Mesodermal cell (in vitro differentiated cells): ENCODE measurements at regions not wholly inside any gene's neighbourhood (a gene's known extent, or its start where the extent isn't known, plus 50 kb on each side); places are given as distances from the start of the nearest gene placed in this dataset.
A peak's percentile ranks its signal among the peaks of the same experiment; 100 is the strongest.

Experiments
- H3K27ac ChIP-seq: 2 replicates; pipeline ENCODE4 v1.7.0; 2013; ENCODE audit warnings: mild to moderate bottlenecking, low read depth, low read length, moderate library complexity; ENCODE audit not compliant: severe bottlenecking
- H3K36me3 ChIP-seq: 2 replicates; pipeline ENCODE4 v1.7.1; 2013; ENCODE audit warnings: mild to moderate bottlenecking, low read length, moderate library complexity; ENCODE audit not compliant: control insufficient read depth, insufficient read depth
- H3K4me1 ChIP-seq: one replicate; pipeline ENCODE4 v1.7.1; 2013; ENCODE audit warnings: mild to moderate bottlenecking, low read length; ENCODE audit not compliant: insufficient read depth, control insufficient read depth, poor library complexity, severe bottlenecking
- H3K4me3 ChIP-seq: 2 replicates; pipeline ENCODE4 v1.7.0; 2013; ENCODE audit warnings: low read length, control low read depth, mild to moderate bottlenecking; ENCODE audit not compliant: insufficient read depth, poor library complexity, severe bottlenecking; ENCODE audit errors: extremely low read depth
- H3K9me3 ChIP-seq: 2 replicates; pipeline ENCODE4 v1.7.1; 2013; ENCODE audit warnings: mild to moderate bottlenecking, low read length, moderate library complexity; ENCODE audit not compliant: control insufficient read depth
- WGBS, 2 experiments: methylation state at CpG; one replicate each; pipeline ENCODE4 v1.1.5; 2013; ENCODE audit warnings: missing lambda C conversion rate in 2 of 2; ENCODE audit not compliant: insufficient coverage in 2 of 2; 5-methylcytosine and 5-hydroxymethylcytosine counted together

DNA sequence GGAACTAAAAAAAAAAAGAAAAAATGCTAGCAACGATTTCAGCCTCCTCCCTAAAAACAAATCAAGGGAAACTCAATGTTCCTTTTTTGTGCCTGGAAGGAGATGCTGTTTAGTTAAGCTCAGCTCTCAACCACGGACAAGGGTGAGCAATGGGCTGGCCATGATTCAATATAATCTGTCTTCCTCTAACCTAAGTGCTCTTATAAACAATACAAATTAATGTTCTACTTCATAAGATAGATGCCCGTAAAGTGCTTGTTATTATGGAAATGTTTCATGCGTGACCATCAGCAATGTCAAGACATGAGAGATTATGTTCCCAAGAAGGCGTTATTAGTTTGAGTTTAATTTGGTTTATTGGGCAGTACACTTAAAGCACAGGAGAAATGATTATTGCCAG lies 320.3 kb downstream of the SFMBT2 start:
- H3K4me1 ChIP-seq, result peaks cover 8% of the 10 kb centered on the region
- WGBS, 2 experiments, result 86 to 95% methylated on average over 2 of the region's 5 CpGs

DNA sequence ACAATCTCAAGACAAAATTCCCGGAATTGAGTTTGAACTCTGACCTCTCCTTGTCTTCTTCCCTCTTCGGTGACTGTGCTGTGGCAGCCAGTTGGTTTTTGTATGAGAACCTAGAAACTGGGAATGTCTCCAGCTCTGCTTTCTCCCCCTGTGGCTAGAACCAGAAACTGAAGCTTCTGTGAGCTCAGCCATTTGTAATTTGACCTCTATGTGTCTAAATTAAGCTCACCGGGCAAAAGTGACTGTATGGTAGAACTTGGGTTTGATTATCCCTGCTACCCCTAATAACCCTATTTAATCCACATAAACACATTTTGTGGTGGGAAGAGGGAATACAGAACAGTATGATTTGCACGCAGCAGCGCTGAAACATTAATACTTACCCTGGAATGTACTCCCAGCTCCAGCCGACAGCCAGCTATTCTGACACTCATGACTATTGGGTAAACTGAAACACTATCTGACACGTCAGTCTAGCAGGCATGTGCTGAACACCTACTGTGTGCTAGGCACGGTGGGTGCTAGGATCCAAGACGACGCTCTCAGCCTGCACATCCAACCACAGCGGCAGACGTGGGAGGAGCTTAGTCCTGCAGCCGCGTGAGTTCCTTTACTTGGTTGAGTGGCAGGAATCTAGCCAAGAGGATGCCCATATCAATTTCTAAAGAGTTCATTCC lies 324.8 kb downstream of the SFMBT2 start:
- Histone ChIP-seq H3K36me3 (no peaks in the 10 kb centered on the region), H3K4me1 (peaks cover 28% of the 10 kb centered on the region), H3K4me3 (no peak overlapping the region), H3K9me3 (no peaks in the 10 kb centered on the region), H3K27ac (peak overlapping the region; percentile 57)
- 65 to 81% methylated on average over 4 to 8 of the region's 14 CpGs for WGBS, 2 experiments

More for the DNA sequence above, 320.3 kb downstream of the SFMBT2 start:
- H3K9me3 ChIP-seq, result no peaks in the 10 kb centered on the region
- no peak overlapping the region for H3K4me3 ChIP-seq
- H3K36me3 ChIP-seq, result no peaks in the 10 kb centered on the region
- no peak overlapping the region for H3K27ac ChIP-seq

DNA sequence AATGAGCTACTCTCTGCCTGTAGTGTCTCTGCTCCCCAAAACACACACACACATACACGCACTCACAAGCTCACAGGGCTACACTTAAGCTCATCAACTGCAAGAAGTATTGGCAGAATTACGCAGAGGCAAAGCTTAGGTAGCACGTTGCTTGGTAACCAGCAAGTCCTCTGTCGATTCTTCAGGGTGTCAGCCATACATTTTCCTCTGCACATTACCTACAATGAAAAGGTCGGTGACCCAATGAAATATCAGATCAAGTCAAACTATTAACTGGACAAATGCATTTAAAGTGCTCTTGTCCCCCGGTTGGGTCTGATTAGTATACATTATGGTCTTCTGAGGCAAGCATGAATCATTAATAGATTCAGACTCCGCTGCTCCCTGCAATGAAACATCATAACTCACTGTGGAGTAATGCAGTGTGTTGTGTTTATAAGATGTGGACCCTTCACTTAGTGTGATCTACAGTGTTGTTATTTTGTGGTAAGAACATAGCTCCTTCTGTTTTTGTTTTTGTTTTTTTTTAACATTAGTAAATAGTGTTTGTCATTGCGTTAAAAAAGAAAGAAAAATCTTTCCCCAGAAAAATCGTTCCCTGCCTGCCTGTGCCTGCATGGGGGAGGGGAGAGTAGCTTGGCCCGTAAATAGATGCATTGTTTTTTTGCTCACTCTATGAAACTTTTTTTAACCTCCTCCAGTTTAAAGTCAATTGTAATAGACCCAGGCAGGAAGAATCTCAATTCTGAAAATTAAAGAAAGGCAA lies 325.5 kb downstream of the SFMBT2 start:
- peaks cover 28% of the 10 kb centered on the region for H3K4me1 ChIP-seq
- no peaks in the 10 kb centered on the region for H3K36me3 ChIP-seq
- 77 to 85% methylated on average over 5 to 6 of the region's 10 CpGs for WGBS, 2 experiments
- H3K4me3 ChIP-seq, result no peak overlapping the region
- H3K27ac ChIP-seq, result peak overlapping the region; percentile 57
- H3K9me3 ChIP-seq, result no peaks in the 10 kb centered on the region

DNA sequence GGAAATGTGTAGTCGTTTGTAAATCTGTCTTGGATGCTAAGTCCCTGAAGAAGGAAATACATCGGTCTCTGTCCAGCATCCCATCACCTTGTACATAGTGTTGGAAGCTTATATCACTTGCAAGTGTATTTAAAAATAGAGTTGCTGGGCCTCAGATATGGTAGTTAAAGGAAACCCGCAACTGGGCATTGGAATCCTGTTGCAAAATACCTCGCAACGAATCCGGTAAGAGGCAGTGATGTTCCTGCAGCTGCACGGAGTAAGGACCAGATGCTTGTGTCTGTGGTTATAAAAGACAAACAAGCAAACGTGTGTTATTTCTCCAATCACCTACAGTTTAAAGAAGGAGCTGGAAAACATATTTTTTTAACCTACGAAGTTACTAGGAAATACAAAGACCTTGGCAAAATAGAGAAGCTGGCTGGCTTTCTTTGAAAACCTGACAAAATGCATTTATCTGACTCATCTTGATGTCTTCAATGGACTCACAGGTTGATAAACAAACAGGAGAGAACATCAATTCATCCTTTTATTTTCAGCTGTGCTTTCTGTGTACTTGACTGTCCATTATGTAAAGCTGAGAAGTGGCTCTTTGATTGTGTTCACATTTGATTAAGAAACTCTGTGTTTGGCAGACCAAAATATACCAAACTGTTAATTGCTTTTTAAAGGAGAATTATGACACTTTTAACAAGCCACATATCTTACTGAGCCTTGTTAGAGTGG lies 326.4 kb downstream of the SFMBT2 start:
- H3K4me3 ChIP-seq, result no peak overlapping the region
- H3K4me1 ChIP-seq, result peaks cover 28% of the 10 kb centered on the region
- H3K27ac ChIP-seq, result no peak overlapping the region
- no peaks in the 10 kb centered on the region for H3K9me3 ChIP-seq
- 91 to 96% methylated on average over 6 to 9 of the region's 9 CpGs for WGBS, 2 experiments
- H3K36me3 ChIP-seq, result no peaks in the 10 kb centered on the region

DNA sequence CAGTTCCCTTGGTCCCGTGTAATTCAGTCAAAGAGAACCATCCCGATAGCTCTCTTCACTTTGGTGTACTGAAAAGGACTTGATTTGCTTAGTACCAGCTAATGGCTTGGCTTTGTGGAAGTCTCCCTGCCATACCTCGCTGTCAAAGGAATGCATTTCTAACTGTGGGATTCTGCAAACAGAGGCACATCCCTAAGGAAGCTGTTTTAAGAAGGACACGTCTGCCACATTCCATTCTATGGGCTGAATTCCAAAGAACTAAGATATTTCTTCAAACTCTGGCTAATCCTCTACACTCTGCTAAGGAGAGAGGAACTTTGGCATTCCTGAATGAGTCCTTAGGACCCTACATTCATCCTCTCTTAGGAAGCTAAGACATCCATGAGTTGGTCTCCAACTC lies 327.9 kb downstream of the SFMBT2 start:
- Histone ChIP-seq H3K4me1 (peaks cover 28% of the 10 kb centered on the region), H3K36me3 (no peaks in the 10 kb centered on the region), H3K9me3 (no peaks in the 10 kb centered on the region), H3K4me3 (no peak overlapping the region), H3K27ac (peak overlapping the region; percentile 43)
- 27 to 28% methylated on average over 2 to 3 of the region's 4 CpGs for WGBS, 2 experiments

DNA sequence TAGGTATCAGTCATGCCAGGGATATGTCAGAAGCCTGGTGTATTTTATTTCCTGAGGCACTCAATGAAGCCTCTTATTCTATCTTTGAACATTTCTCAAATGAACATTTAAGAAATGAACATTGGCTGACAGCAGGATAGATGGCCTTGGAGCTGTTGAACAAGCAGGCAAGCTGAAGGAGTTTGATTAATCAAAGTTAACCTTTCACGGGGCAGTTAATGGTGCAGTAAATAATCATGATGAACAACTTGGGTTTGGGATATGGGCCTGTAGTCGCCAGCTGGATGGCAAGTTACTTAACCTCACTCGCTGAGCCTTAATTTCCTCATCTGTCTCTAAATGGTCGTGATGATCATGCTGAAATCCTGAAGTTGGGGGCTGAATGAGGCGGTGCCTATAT lies 333.0 kb downstream of the SFMBT2 start:
- no peaks in the 10 kb centered on the region for H3K9me3 ChIP-seq
- H3K4me1 ChIP-seq, result peaks cover 8% of the 10 kb centered on the region
- 96 to 100% methylated on average over 1 to 5 of the region's 5 CpGs for WGBS, 2 experiments

DNA sequence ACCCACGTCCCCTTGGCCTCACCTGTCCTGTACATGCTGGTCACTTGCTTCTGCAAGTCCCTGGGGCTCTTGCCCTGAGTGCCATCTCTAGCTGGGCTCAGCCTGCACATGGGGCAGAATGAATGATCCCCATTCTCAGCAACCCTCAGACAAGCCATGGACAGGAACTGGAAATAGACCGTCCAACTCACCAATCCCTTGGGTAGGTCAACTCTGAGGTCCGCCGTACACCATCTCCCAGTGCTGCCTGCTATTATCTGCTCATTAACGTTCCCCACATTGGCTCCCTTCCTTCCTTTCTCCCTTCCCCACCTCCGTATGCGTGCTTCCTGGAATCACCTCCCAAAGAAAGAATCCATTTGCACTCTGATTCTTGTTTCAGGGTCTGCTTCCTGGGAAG lies 335.0 kb downstream of the SFMBT2 start:
- no peaks in the 10 kb centered on the region for H3K9me3 ChIP-seq
- H3K4me1 ChIP-seq, result no peaks in the 10 kb centered on the region
- no peak overlapping the region for H3K4me3 ChIP-seq
- no peaks in the 10 kb centered on the region for H3K36me3 ChIP-seq
- 69 to 82% methylated on average over 7 of the region's 7 CpGs for WGBS, 2 experiments
- no peak overlapping the region for H3K27ac ChIP-seq

More for the DNA sequence above, 333.0 kb downstream of the SFMBT2 start:
- Histone ChIP-seq H3K27ac (no peak overlapping the region), H3K4me3 (no peak overlapping the region), H3K36me3 (no peaks in the 10 kb centered on the region)

DNA sequence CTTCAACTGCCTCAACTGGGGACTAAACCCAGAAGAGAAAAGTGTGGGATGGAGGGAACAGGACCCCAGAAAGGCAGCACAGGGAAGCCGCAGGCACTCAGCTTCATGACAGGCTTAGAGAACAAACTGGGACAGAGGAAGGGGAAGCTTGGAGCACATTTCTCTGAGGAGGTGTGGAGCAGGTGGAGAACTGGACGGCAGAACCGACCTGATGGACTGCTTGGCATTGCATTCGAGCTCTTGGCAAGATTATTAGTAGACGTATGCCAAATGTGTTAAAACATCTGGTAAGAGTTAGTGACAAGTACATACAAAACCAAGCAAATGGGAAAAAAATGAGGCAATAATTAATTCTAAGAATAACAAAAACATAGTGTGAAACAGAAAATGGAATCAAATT lies 335.7 kb downstream of the SFMBT2 start:
- no peak overlapping the region for H3K27ac ChIP-seq
- 92 to 98% methylated on average over 3 to 5 of the region's 5 CpGs for WGBS, 2 experiments
- no peak overlapping the region for H3K4me3 ChIP-seq
- H3K36me3 ChIP-seq, result no peaks in the 10 kb centered on the region
- no peaks in the 10 kb centered on the region for H3K4me1 ChIP-seq
- no peaks in the 10 kb centered on the region for H3K9me3 ChIP-seq

DNA sequence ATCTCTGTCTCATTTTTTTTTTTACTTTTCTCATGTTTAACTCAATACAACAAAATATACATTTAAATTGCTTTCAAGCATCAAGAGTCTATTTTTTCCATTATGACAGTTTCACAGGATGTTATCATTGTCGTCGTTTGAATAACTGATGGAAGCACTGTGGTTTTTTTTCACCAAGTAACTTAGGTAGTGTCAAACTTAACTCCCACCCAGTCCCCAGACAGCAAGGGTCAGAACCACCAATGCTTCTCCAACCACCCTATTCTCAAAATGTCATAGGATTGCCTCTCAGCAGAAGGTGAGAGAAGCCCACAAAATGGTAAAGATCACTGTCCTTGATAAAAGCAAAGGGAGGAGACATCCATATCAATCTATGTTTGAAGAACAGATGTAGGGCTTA lies 339.4 kb downstream of the SFMBT2 start:
- Histone ChIP-seq H3K27ac (no peak overlapping the region), H3K4me3 (no peak overlapping the region), H3K9me3 (no peaks in the 10 kb centered on the region), H3K4me1 (no peaks in the 10 kb centered on the region), H3K36me3 (no peaks in the 10 kb centered on the region)
- no CpG with 5 or more reads among the region's 2 CpGs for WGBS, 2 experiments

DNA sequence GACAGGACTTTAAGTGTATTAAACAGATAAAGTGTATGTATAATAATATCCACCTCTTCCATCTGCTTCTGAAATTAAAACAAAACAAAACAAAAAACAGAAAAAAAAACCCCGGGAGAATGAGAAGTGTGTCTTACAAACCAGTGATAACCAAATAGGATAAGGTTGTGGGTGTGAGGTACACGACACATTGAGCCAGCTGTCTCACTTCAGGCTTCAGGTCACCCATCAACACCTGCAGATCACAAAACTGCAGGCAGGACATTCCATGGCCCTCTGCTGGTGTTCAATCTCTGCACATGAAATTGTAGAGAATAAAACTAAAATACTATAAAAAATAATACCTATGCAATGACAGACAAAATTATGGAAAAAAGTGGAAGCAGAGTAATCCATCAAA lies 339.9 kb downstream of the SFMBT2 start:
- H3K36me3 ChIP-seq, result no peaks in the 10 kb centered on the region
- no peak overlapping the region for H3K27ac ChIP-seq
- no peaks in the 10 kb centered on the region for H3K9me3 ChIP-seq
- H3K4me1 ChIP-seq, result no peaks in the 10 kb centered on the region
- 67% methylated on average over 1 of the region's 2 CpGs; no CpG with 5 or more reads in 1 of the 2 experiments for WGBS, 2 experiments
- no peak overlapping the region for H3K4me3 ChIP-seq
